NB4 (cell line): ENCODE measurements at regions not wholly inside any gene's neighbourhood (a gene's known extent, or its start where the extent isn't known, plus 50 kb on each side); places are given as distances from the start of the nearest gene placed in this dataset.

Experiments used
- CTCF ChIP-seq: IDR thresholded peaks from one replicate; pipeline ENCODE4 v1.5.1; 2012; ENCODE audit warnings: low read depth, low read length
- MAX ChIP-seq: IDR thresholded peaks from 2 replicates; pipeline ENCODE4 v1.6.1; 2011; ENCODE audit warnings: low read depth, low read length
- MYC ChIP-seq: IDR thresholded peaks from 2 replicates; pipeline ENCODE4 v1.6.1; 2011; ENCODE audit warnings: low read depth, low read length
- POLR2A ChIP-seq: IDR thresholded peaks from 2 replicates; pipeline ENCODE4 v1.6.1; 2011; ENCODE audit warnings: mild to moderate bottlenecking; ENCODE audit not compliant: insufficient read length; ENCODE audit errors: extremely low read depth

DNA sequence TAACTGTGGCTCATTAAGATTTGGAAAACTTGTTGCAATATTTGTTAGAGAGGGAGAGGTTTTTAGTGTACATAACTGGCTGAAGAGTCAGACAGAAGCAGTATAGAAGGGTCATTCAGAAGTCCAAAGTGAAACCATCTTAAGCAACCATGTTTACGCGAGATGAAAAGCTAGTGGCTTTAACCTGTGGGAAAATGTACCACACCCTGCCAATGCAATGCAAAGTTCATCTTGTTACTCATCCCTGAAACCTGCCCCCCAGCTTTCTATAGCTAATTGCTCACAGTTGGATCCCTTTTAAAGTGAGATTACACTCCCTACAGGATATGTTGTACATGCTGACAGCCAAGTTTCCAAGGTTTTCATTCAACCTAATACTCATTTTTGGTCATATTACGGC is 96.7 kb upstream of the RAPGEF2 start:
- no peak for TF ChIP-seq CTCF
- TF ChIP-seq POLR2A, result no peak
- TF ChIP-seq MAX, result no peak
- no peak for TF ChIP-seq MYC
